ENCODE measurements at regions not wholly inside any gene's neighbourhood (a gene's known extent, or its start where the extent isn't known, plus 50 kb on each side); places are given as distances from the start of the nearest gene placed in this dataset.

DNA sequence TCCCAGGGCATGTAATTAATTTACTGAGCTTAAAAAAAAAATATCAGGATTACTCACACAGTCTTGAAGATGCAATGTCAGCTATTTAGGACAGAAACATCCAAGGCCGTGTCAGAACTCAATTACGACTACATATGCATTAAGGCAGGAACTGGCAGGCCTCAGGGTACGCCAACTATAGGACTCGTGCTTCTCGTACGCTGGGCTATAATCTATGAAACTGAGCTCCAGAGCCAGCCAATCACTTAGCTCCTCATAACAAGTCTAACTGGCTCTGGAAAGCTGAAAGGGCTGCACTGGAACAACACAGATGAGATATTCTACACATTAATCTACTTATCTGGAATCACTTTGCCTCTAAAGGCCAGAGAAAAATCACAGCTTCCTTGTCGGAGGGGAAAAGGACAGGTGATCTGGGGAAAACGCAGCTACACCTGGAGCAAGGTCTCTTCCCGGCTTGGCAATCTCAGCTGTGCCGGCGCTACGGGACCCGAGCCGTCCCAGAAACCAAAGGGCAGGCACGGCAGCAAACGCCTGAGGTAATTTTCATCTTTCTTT, 212.0 kb downstream of the DEPDC1B start (continued):
- TF ChIP-seq, protein P1, sequence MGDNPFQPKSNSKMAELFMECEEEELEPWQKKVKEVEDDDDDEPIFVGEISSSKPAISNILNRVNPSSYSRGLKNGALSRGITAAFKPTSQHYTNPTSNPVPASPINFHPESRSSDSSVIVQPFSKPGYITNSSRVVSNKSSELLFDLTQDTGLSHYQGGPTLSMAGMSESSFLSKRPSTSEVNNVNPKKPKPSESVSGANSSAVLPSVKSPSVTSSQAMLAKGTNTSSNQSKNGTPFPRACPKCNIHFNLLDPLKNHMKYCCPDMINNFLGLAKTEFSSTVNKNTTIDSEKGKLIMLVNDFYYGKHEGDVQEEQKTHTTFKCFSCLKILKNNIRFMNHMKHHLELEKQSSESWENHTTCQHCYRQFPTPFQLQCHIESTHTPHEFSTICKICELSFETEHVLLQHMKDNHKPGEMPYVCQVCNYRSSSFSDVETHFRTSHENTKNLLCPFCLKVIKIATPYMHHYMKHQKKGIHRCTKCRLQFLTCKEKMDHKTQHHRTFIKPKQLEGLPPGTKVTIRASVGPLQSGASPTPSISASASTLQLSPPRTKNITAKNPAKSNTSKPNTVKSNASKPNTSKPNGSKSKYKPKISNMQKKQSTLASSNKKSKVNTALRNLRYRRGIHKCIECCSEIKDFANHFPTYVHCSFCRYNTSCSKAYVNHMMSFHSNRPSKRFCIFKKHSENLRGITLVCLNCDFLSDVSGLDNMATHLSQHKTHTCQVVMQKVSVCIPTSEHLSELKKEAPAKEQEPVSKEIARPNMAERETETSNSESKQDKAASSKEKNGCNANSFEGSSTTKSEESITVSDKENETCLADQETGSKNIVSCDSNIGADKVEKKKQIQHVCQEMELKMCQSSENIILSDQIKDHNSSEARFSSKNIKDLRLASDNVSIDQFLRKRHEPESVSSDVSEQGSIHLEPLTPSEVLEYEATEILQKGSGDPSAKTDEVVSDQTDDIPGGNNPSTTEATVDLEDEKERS (CRISPR knock-in tag; IDR thresholded peaks at IDR 0.05), result no peak
- TF ChIP-seq TIGD3 (CRISPR knock-in tag; IDR thresholded peaks at IDR 0.05; ENCODE audit: borderline replicate concordance) (no peak), TOE1 (CRISPR knock-in tag; IDR thresholded peaks at IDR 0.05) (no peak), CEBPB (IDR thresholded peaks at IDR 0.05; ENCODE audit: borderline replicate concordance, low read depth, low read length) (no peak), KDM3A (CRISPR knock-in tag; IDR thresholded peaks at IDR 0.05; ENCODE audit: low read depth) (no peak), GATAD2A (CRISPR knock-in tag; IDR thresholded peaks at IDR 0.05) (peak; percentile 45; the same call in 1 of the 2 replicates), FOXK1 (CRISPR knock-in tag; IDR thresholded peaks at IDR 0.05; ENCODE audit: borderline replicate concordance, low read depth) (no peak), HCFC1 (IDR thresholded peaks at IDR 0.05; ENCODE audit: low read depth, low read length) (no peak), ZFP37 (CRISPR knock-in tag; IDR thresholded peaks at IDR 0.05; ENCODE audit: borderline replicate concordance) (no peak), CEBPZ (IDR thresholded peaks at IDR 0.05; ENCODE audit: low read length) (no peak), ZNF225 (CRISPR knock-in tag; IDR thresholded peaks at IDR 0.05) (no peak), GTF2F1 (IDR thresholded peaks at IDR 0.05; ENCODE audit: low read length) (no peak), ZKSCAN1 (IDR thresholded peaks at IDR 0.05; ENCODE audit: low read length) (no peak), ZNF776 (CRISPR knock-in tag; IDR thresholded peaks at IDR 0.05) (no peak), PHF21A (CRISPR knock-in tag; IDR thresholded peaks at IDR 0.05) (peak; percentile 12), ZNF83 (CRISPR knock-in tag; IDR thresholded peaks at IDR 0.05; ENCODE audit: borderline replicate concordance) (no peak), ZBTB20 (CRISPR knock-in tag; IDR thresholded peaks at IDR 0.05; ENCODE audit: borderline replicate concordance, low read depth) (no peak; the same call in 1 of the 2 replicates), ZNF749 (CRISPR knock-in tag; IDR thresholded peaks at IDR 0.05; ENCODE audit: borderline replicate concordance) (no peak), NRL (CRISPR knock-in tag; IDR thresholded peaks at IDR 0.05; ENCODE audit: borderline replicate concordance) (no peak), BRD4 (CRISPR knock-in tag; IDR thresholded peaks at IDR 0.05) (0 out of 2 replicates have a peak, but pooled peaks have one; percentile 39), ZNF496 (CRISPR knock-in tag; IDR thresholded peaks at IDR 0.05; ENCODE audit: insufficient replicate concordance) (no peak)
